Choroid plexus epithelial cell (primary cell): ENCODE measurements at regions not wholly inside any gene's neighbourhood (a gene's known extent, or its start where the extent isn't known, plus 50 kb on each side); places are given as distances from the start of the nearest gene placed in this dataset.

Experiments
- DNase-seq: peaks from one replicate; pipeline ENCODE4 v3.0.0-alpha.2; 2010; ENCODE audit warnings: low read depth
- H3K4me3 ChIP-seq: 2 replicates; pipeline ENCODE4 v1.5.1; 2011; ENCODE audit warnings: low read depth, mild to moderate bottlenecking, control low read depth, low read length, moderate library complexity
- TF ChIP-seq, protein P1 (sequence below): conservative IDR thresholded peaks from 2 replicates; pipeline ENCODE4 v1.5.1; 2011; ENCODE audit warnings: low read depth, mild to moderate bottlenecking, control low read depth, inconsistent platforms, low read length, moderate library complexity

DNA sequence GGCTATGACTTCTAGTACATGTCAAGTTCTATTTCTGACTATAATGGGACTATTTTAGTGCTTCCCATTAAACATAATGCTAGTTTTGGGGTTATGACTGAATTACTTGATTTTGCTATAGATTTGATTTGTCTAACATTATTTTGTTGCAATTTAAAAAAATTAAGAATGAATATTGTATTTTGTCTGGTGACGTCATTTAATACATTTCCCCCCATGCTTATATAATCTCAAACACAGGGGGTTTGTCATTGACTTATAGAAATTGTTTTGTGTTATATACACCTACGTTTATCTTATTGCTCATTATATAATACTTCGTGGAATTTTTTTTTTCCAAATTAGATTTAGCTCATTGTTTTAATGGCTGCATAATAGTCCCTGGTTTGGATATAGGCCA is 270.3 kb upstream of the VLDLR start:
- TF ChIP-seq, protein P1, sequence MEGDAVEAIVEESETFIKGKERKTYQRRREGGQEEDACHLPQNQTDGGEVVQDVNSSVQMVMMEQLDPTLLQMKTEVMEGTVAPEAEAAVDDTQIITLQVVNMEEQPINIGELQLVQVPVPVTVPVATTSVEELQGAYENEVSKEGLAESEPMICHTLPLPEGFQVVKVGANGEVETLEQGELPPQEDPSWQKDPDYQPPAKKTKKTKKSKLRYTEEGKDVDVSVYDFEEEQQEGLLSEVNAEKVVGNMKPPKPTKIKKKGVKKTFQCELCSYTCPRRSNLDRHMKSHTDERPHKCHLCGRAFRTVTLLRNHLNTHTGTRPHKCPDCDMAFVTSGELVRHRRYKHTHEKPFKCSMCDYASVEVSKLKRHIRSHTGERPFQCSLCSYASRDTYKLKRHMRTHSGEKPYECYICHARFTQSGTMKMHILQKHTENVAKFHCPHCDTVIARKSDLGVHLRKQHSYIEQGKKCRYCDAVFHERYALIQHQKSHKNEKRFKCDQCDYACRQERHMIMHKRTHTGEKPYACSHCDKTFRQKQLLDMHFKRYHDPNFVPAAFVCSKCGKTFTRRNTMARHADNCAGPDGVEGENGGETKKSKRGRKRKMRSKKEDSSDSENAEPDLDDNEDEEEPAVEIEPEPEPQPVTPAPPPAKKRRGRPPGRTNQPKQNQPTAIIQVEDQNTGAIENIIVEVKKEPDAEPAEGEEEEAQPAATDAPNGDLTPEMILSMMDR, result no peak
- no peak overlapping the region for H3K4me3 ChIP-seq
- DNase-seq, result no peak

DNA sequence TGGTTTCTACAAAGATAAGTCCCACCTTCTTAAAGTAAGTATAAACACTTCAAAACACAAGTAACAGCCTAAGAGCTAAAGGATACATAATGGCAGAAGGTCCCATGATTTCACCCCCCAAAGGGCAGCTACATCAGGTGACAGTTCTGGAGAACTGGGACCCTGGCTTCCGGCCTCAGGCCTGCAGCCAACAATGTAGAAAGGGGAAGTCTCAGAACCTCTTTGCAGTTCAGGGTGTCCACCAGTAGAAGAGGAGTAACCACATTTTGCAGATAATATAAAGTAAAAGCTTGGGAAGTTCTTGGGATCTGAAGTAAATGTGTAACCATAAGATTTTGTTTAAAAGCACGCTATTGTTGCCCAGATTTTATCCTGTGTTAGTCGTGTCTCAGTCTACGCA is 267.4 kb upstream of the VLDLR start:
- H3K4me3 ChIP-seq, result no peak overlapping the region
- DNase-seq, result no peak
- TF ChIP-seq, protein P1, result no peak

DNA sequence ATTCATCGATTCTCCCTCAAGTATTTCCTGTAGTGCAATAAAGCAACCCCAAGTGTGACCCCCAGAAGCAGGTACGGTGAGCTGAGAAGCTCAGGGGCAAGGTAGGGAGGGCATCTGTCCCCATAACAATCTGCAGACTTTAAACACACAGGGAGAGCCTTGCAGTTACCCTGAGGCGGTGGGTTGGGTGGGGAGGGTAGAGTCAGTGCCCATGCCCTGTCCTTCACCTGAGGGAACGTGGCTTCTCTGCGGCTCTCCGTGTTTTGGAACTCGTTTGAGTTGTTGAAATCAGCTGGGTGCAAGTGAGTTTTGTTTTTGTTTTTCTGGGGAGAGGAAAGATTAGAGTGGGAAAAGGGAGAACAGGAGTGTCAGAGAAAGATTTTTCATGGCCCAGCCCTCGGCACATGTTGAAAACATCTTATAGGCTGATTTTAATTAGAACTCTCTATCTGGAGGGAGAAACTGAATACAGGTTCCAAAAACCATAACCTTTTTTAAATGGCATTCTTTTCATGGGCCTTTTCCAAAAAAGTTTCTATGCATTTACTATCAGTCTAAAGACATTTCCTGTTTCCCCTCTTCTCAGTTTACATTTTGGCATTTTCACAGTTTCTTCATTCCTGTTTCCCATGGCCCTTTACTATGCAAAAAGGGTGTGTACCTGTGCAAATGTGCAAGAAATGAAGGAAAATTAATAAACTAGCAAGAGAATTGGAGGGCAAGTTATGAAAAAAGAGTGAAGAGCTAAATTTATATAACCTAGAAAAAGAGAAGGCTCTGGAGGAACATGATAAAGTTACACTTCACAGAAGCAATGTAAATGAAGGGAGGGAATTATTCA is 266.5 kb upstream of the VLDLR start:
- H3K4me3 ChIP-seq, result no peak overlapping the region
- peak; percentile 11 for DNase-seq
- TF ChIP-seq, protein P1, result no peak

DNA sequence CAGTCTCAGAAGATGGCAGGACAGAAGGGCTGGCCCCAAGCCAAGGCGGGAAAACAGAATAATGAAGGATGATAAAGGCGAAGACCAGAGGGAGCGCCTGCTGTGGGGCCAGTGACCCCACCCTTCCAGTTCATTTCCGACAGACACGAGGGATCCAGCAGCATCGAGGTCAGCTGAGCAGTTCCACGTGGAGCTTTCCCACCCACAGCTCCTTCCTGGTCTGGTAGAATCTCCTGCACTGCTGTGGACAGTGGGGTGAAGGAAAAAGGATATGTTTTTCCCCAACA is 265.9 kb upstream of the VLDLR start:
- DNase-seq, result peak; percentile 4
- TF ChIP-seq, protein P1, result no peak
- H3K4me3 ChIP-seq, result no peak overlapping the region

DNA sequence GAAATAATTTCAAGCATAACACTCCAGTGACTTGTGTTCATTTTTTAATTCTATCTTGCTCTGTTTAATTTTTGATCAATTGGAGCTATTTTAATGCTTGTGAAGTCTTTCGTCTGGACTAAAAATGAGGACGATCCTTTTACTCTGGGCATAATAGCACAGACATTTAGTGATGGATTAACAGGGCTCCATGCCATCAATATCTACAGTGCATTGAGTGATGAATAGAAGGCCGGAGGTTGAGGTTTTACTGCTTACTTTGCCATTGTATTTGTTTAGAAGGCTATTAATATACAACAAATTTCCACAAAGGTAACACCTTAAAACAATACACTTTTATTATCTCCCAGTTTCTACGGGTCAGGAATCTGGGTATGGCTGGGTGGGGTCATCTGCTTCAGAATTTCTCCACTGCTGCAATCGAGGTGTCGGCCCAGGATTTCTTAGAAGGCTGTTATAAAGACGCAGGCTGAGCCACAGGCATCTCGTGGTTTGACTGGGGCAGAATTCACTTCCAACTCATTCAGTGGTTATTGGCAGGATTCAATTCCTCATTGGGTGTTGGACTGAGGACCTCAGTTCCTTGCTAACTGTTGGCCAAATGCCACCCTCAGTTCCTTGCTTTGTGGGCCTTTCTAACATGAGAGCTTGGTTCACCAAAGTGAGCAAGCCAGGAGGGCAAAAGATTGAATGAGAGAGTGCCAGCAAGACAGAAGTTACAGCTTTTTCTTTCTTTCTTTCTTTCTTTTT is 265.4 kb upstream of the VLDLR start:
- DNase-seq, result peak; percentile 57
- H3K4me3 ChIP-seq, result no peak overlapping the region
- TF ChIP-seq, protein P1, result no peak

DNA sequence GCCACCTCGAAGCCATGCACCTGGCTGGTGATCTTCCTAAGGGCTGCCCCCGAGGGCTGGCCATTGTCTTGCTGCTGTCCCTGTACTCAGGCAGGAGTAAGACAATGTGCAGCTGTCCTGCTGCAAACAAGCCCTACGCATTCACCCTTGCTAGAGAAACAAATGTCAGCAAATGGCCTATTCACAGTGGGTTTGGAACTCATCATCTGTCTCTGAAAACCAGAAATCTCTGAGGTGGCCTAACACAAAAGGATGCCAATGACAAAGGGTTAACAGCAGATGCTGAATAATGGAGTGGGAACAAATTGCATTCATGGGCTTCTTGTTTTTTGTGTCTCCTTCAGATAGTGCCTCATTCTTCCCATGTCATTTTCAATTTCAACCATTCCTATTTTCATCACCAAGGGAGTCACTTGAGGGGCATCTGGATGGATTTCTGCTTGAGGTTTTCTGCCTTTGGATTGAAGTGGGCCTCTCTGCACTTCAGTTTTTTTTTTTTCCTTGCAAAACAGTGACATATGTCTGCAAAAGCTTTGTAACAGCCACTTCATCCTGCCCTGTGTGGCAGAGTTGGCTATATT is 261.6 kb upstream of the VLDLR start:
- no peak for DNase-seq
- TF ChIP-seq, protein P1, result no peak
- H3K4me3 ChIP-seq, result no peak overlapping the region

DNA sequence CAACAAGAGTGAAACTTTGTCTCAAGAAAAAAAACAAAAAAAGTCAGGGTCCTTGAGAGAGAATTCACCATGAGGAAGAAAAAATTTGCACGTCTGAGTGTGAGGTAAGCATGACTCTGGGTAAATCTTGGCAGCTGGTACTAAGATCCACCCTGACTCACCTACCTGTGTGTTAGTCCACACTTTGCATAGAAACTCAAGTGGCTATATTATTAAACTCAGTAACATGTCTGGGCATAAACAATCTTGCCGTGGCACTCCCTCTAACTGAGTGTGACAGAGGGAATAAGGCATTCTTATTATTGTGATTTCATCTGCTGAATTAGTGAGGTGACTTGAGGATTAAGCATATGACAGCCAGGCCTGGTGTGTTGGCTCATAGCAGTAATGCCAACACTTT is 259.4 kb upstream of the VLDLR start:
- TF ChIP-seq, protein P1, result no peak
- no peak for DNase-seq
- no peak overlapping the region for H3K4me3 ChIP-seq
